ENCODE measurements at regions not wholly inside any gene's neighbourhood (a gene's known extent, or its start where the extent isn't known, plus 50 kb on each side); places are given as distances from the start of the nearest gene placed in this dataset.

GRCh38 chr11:92528001-92528400 is 303.4 kb downstream of the FAT3 start:
- Histone ChIP-seq H3K23me2 (ENCODE audit: insufficient read length, low read depth, low read length, poor library complexity, severe bottlenecking) (no peaks in the 10 kb centered on the region), H2AFZ (ENCODE audit: low read length) (no peak overlapping the region), H3K79me1 (ENCODE audit: insufficient read depth, low read depth, low read length, poor library complexity, severe bottlenecking) (no peaks in the 10 kb centered on the region), H2BK12ac (ENCODE audit: insufficient read length, low read depth, low read length) (no peak overlapping the region), H3K27ac (ENCODE audit: insufficient read length, low read depth, low read length) (no peak overlapping the region), H2AK5ac (ENCODE audit: insufficient read length, low read length) (no peak overlapping the region), H4K5ac (ENCODE audit: insufficient read length, low read depth, low read length) (no peak overlapping the region), H3K4me2 (ENCODE audit: insufficient read depth, insufficient read length, low read length) (no peak overlapping the region), H3K14ac (ENCODE audit: insufficient read depth, low read length) (no peak overlapping the region), H3K27me3 (ENCODE audit: insufficient read depth, low read length) (no peaks in the 10 kb centered on the region), H3K18ac (ENCODE audit: insufficient read length, low read depth, low read length) (no peak overlapping the region), H3K56ac (ENCODE audit: insufficient read length, low read depth, low read length) (no peak overlapping the region), H2BK5ac (ENCODE audit: insufficient read length, low read length) (no peak overlapping the region), H3K9ac (ENCODE audit: extremely low read depth, insufficient read length, low read length) (no peak overlapping the region), H3K4me1 (ENCODE audit: insufficient read depth, low read length) (peaks cover 5% of the 10 kb centered on the region; the same call in 1 of the 2 replicates), H4K20me1 (ENCODE audit: control insufficient read depth, insufficient read depth, insufficient read length) (no peaks in the 10 kb centered on the region), H3K4ac (ENCODE audit: low read depth, low read length) (no peak overlapping the region), H4K91ac (ENCODE audit: insufficient read length, low read depth, low read length) (no peak overlapping the region), H2BK15ac (ENCODE audit: low read depth, low read length) (no peak overlapping the region), H2BK20ac (ENCODE audit: low read depth, low read length, poor library complexity, severe bottlenecking) (no peak overlapping the region), H3K23ac (ENCODE audit: insufficient read length, low read depth, low read length) (no peak overlapping the region), H2BK120ac (ENCODE audit: low read depth, low read length, poor library complexity, severe bottlenecking) (no peak overlapping the region), H4K8ac (replicated peaks; ENCODE audit: insufficient read length, low read depth, low read length) (no peak overlapping the region), H3T11ph (ENCODE audit: low read length) (no peak overlapping the region), H3K79me2 (ENCODE audit: insufficient read depth, low read length) (no peaks in the 10 kb centered on the region), H3K9me3 (ENCODE audit: control insufficient read depth, low read depth, low read length) (no peaks in the 10 kb centered on the region)
- Mint-ChIP-seq H3K27ac (no peak overlapping the region), H3K27me3 (ENCODE audit: low read depth) (no peaks in the 10 kb centered on the region), H3K9me3 (no peaks in the 10 kb centered on the region), H3K36me3 (ENCODE audit: insufficient read depth in 1 of 3, low read depth in 3 of 3) (peaks cover 0 to 4% (median 4%) of the 10 kb centered on the region in 3 experiments; a peak in 3 of 7 replicates), H3K4me1 (peaks cover 53 to 56% of the 10 kb centered on the region in 2 experiments), H3K4me3 (no peak overlapping the region)
- DNase-seq: no peak
- TF ChIP-seq CTCF (conservative IDR thresholded peaks at IDR 0.05): no peak
- no CpG with 5 or more reads among the region's 6 CpGs for WGBS (ENCODE audit: extremely low coverage, insufficient read length, low lambda C conversion rate)
